K562 (cell line): ENCODE measurements at regions not wholly inside any gene's neighbourhood (a gene's known extent, or its start where the extent isn't known, plus 50 kb on each side); places are given as distances from the start of the nearest gene placed in this dataset.
A peak's percentile ranks its signal among the peaks of the same experiment; 100 is the strongest.

Source experiments
- CHAMP1 ChIP-seq: fragments of 450-650 bp; IDR thresholded peaks from 2 replicates; pipeline ENCODE4 v1.6.1; 2016; ENCODE audit warnings: mild to moderate bottlenecking
- DIDO1 ChIP-seq: fragments of 450-650 bp; IDR thresholded peaks from 2 replicates; pipeline ENCODE4 v1.6.1; 2016; ENCODE audit warnings: low read depth, missing biosample characterization, missing genetic modification characterization
- HMGXB4 ChIP-seq: sonication (generic); formaldehyde crosslinking; IDR thresholded peaks from 2 replicates; pipeline ENCODE4 v1.8.1; 2023; ENCODE audit warnings: mild to moderate bottlenecking, missing genetic modification reagents
- RBM25 ChIP-seq: fragments of 200-400 bp; formaldehyde crosslinking; IDR thresholded peaks from 2 replicates; pipeline ENCODE4 v1.6.1; 2018; ENCODE audit warnings: low read length, low read depth, moderate library complexity; ENCODE audit not compliant: severe bottlenecking
- SMAD2 ChIP-seq: fragments of 150-350 bp; IDR thresholded peaks from 2 replicates; pipeline ENCODE4 v1.6.1; 2014; ENCODE audit warnings: low read depth, mild to moderate bottlenecking, low read length
- STAT6 ChIP-seq: sonication (generic); formaldehyde crosslinking; IDR thresholded peaks from 2 replicates; pipeline ENCODE4 v1.8.1; 2023; ENCODE audit warnings: mild to moderate bottlenecking, missing genetic modification reagents
- THAP7 ChIP-seq: fragments of 250-450 bp; sonication (Bioruptor Pico); IDR thresholded peaks from 2 replicates; pipeline ENCODE4 v1.5.0; 2021
- ZNF76 ChIP-seq: fragments of 250-450 bp; sonication (Bioruptor Pico); IDR thresholded peaks from 2 replicates; pipeline ENCODE4 v1.4.0; 2020; ENCODE audit warnings: mild to moderate bottlenecking, moderate library complexity, borderline replicate concordance
- ZSCAN32 ChIP-seq: fragments of 450-650 bp; formaldehyde crosslinking; IDR thresholded peaks from 2 replicates; pipeline ENCODE4 v1.4.0; 2020; ENCODE audit warnings: mild to moderate bottlenecking, moderate library complexity
- TF ChIP-seq, protein P1 (sequence below): fragments of 450-650 bp; formaldehyde crosslinking; IDR thresholded peaks from 2 replicates; pipeline ENCODE4 v1.4.0; 2020; ENCODE audit warnings: mild to moderate bottlenecking, moderate library complexity
- TF ChIP-seq, protein P2 (sequence below), 3 experiments: fragments of 200-800 bp in 1 of 3; sonication (Bioruptor generic) in 1 of 3; sonication (generic) in 1 of 3; formaldehyde crosslinking in 1 of 3; IDR thresholded peaks; 2 replicates each; pipeline versions ENCODE4 v1.6.1 to v1.8.0; 2016 to 2022; ENCODE audit warnings: mild to moderate bottlenecking in 2 of 3, missing compliant biosample characterization in 2 of 3, missing genetic modification characterization in 2 of 3, missing genetic modification reagents in 1 of 3
- TF ChIP-seq, protein P3 (sequence below): fragments of 250-450 bp; sonication (Bioruptor Pico); IDR thresholded peaks from 2 replicates; pipeline ENCODE4 v1.5.0; 2020; ENCODE audit warnings: mild to moderate bottlenecking

DNA sequence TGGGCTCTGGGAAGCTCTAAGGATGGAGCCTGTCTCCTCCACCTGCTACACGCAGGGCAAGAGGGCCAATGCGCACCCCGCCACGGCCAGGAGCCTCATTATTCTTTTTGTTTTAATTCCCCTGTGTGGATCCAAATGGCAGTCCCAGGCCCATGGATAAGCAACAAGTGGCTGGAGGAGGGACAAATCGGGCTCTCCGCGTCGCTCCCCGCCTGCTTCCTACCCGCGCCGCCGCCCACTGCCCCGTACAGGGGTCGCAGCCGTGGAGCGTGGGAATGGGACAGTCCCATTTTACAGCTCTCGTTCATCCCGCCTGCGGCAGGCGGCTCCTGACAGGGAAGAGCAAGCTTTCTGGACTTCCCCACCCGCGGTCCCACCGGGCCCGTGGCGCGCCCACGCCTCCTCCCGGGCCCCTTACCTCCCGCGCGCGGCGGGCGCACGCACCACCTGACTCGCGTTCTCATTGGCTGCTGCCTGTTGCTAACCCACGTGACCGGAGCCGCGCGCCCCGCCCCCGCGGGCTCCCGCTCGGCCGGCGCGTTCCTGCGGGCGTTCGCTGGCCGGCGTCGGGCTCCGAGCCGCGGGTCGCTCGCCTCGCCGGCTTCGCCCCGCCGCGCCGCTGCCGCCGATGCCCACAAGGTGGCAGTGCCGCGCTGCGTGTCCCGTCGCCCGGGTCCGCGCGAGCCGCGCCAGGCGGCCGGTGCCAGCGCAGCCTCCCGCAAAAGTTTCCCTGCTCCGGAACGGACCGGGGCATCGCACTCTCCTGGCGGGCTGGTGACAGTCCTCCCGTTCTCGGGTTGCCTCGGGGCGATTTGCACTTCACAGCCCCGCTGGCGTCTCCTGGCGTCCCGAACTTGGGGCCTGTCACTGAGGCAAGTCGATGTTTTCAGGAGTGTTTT is 93.3 kb downstream of the CD83 start (continued):
- TF ChIP-seq DIDO1 (tag) (no peak), CHAMP1 (no peak), STAT6 (CRISPR knock-in tag) (peak; percentile 7; the same call in 1 of the 2 replicates), THAP7 (CRISPR knock-in tag) (no peak), RBM25 (peak; percentile 84), SMAD2 (no peak), ZSCAN32 (CRISPR knock-in tag) (no peak), ZNF76 (CRISPR knock-in tag) (0 out of 2 replicates have a peak, but pooled peaks have one; percentile 82), HMGXB4 (no peak)
- TF ChIP-seq, protein P1, sequence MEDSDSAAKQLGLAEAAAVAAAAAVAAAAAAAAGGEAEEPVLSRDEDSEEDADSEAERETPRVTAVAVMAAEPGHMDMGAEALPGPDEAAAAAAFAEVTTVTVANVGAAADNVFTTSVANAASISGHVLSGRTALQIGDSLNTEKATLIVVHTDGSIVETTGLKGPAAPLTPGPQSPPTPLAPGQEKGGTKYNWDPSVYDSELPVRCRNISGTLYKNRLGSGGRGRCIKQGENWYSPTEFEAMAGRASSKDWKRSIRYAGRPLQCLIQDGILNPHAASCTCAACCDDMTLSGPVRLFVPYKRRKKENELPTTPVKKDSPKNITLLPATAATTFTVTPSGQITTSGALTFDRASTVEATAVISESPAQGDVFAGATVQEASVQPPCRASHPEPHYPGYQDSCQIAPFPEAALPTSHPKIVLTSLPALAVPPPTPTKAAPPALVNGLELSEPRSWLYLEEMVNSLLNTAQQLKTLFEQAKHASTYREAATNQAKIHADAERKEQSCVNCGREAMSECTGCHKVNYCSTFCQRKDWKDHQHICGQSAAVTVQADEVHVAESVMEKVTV (CRISPR knock-in tag) = peak; percentile 79
- TF ChIP-seq, protein P2, sequence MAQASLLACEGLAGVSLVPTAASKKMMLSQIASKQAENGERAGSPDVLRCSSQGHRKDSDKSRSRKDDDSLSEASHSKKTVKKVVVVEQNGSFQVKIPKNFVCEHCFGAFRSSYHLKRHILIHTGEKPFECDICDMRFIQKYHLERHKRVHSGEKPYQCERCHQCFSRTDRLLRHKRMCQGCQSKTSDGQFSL (CRISPR knock-in tag; IDR thresholded peaks at IDR 0.05) = 0 out of 2 replicates have a peak, but pooled peaks have one; percentile 11
- TF ChIP-seq, protein P2 (tag; IDR thresholded peaks at IDR 0.05) = no peak
- TF ChIP-seq, protein P3, sequence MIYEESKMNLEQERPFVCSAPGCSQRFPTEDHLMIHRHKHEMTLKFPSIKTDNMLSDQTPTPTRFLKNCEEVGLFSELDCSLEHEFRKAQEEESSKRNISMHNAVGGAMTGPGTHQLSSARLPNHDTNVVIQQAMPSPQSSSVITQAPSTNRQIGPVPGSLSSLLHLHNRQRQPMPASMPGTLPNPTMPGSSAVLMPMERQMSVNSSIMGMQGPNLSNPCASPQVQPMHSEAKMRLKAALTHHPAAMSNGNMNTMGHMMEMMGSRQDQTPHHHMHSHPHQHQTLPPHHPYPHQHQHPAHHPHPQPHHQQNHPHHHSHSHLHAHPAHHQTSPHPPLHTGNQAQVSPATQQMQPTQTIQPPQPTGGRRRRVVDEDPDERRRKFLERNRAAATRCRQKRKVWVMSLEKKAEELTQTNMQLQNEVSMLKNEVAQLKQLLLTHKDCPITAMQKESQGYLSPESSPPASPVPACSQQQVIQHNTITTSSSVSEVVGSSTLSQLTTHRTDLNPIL (CRISPR knock-in tag) = no peak
